ENCODE measurements at regions not wholly inside any gene's neighbourhood (a gene's known extent, or its start where the extent isn't known, plus 50 kb on each side); places are given as distances from the start of the nearest gene placed in this dataset.

GRCh38 chr17:72219824-72220493 is 99.1 kb downstream of the SOX9 start:
- H3K9me3 Mint-ChIP-seq = no peaks in the 10 kb centered on the region
- no peak for DNase-seq
- H3K4me3 Mint-ChIP-seq = no peak overlapping the region
- H3K27ac Mint-ChIP-seq = no peak overlapping the region
- ChIA-PET POLR2A (no interaction called here), CTCF (no interaction called here)
- H3K36me3 Mint-ChIP-seq (ENCODE audit: low read depth) = no peaks in the 10 kb centered on the region
- H3K4me1 Mint-ChIP-seq = no peaks in the 10 kb centered on the region
- H3K27me3 Mint-ChIP-seq = peaks cover 30% of the 10 kb centered on the region

GRCh38 chr17:72222661-72223380 is 102.0 kb downstream of the SOX9 start:
- Mint-ChIP-seq H3K27me3 (peaks cover 28% of the 10 kb centered on the region), H3K9me3 (peaks cover 2% of the 10 kb centered on the region), H3K4me3 (no peak overlapping the region), H3K4me1 (no peaks in the 10 kb centered on the region), H3K36me3 (ENCODE audit: low read depth) (no peaks in the 10 kb centered on the region), H3K27ac (no peak overlapping the region)
- DNase-seq = no peak
- CTCF ChIA-PET = no interaction called here
- POLR2A ChIA-PET = no interaction called here

DNA sequence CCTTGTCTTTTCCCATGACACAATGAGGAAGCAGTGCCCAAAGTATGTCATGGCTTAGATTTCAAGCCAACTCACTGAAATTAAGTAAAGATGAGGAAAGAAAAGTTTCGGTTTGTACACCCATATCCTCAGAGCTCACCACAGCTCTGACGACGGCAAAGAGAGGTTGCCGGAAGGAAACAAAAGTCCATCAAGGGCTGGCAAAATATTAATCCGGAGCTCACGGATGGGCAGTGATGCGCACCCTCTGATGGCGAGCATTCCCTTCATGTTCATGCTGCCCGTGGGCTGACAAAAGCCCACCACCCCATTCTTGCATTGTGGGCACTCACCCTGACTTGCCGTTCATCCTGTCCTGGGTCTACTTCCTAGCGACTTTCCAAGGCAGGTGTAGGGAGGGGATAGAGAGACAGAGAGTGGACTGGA is 103.1 kb downstream of the SOX9 start:
- Mint-ChIP-seq H3K36me3 (ENCODE audit: low read depth) (no peaks in the 10 kb centered on the region), H3K4me3 (no peak overlapping the region), H3K27ac (no peak overlapping the region), H3K4me1 (no peaks in the 10 kb centered on the region), H3K9me3 (peaks cover 2% of the 10 kb centered on the region), H3K27me3 (peaks cover 24% of the 10 kb centered on the region)
- DNase-seq = no peak
- ChIA-PET CTCF (no interaction called here), POLR2A (no interaction called here)

GRCh38 chr17:72226322-72226721 is 105.5 kb downstream of the SOX9 start:
- no peak overlapping the region for H3K27ac Mint-ChIP-seq
- peaks cover 3% of the 10 kb centered on the region for H3K27me3 Mint-ChIP-seq
- no peak for DNase-seq
- H3K9me3 Mint-ChIP-seq = peaks cover 4% of the 10 kb centered on the region
- H3K36me3 Mint-ChIP-seq (ENCODE audit: low read depth) = no peaks in the 10 kb centered on the region
- POLR2A ChIA-PET = no interaction called here
- no peaks in the 10 kb centered on the region for H3K4me1 Mint-ChIP-seq
- CTCF ChIA-PET = no interaction called here
- no peak overlapping the region for H3K4me3 Mint-ChIP-seq

DNA sequence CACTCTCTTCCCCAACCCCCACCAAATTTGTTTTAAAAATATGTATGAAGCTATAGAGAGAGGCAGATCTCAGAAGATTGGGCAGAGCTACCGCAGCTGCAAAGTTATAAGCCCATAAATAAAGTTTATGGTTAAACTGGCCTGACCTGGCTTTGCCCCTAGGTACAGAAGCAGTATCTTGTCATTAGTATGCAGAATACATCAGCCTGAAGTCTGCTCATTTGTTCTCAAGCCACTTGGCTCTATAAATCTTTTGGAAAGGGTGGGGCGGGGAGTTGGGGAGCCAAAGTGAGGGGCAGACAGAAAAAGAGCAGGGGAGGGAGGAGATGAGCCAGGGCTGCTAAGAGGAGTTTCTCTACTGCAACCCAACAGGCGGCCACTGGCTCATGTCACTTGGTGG is 113.2 kb downstream of the SOX9 start:
- H3K4me3 Mint-ChIP-seq = no peak overlapping the region
- DNase-seq = no peak
- CTCF ChIA-PET = no interaction called here
- H3K4me1 Mint-ChIP-seq = no peaks in the 10 kb centered on the region
- POLR2A ChIA-PET = no interaction called here
- no peak overlapping the region for H3K27ac Mint-ChIP-seq
- H3K27me3 Mint-ChIP-seq = no peaks in the 10 kb centered on the region
- H3K36me3 Mint-ChIP-seq (ENCODE audit: low read depth) = no peaks in the 10 kb centered on the region
- H3K9me3 Mint-ChIP-seq = peaks cover 2% of the 10 kb centered on the region

DNA sequence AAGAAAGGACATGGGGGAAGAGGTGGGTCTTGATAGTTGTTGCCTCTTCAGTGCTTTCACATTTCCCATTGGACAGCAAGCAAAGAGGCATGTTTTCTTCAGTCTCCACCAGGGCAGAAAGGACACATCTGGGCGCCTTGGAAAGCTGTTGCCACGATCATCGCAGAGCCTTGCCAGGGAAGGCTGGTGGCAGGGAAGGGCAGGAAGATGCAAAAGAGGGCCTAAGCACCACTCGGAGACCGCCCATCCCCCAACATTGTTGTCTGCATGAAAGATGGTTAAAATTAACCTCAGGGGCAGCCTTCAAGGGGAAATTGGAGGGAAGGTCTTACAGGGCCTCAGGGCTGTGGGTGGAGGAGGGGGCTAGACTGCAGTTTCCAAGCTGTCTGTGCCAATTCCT is 114.2 kb downstream of the SOX9 start:
- Mint-ChIP-seq H3K27ac (no peak overlapping the region), H3K36me3 (ENCODE audit: low read depth) (no peaks in the 10 kb centered on the region), H3K4me3 (no peak overlapping the region), H3K4me1 (no peaks in the 10 kb centered on the region), H3K27me3 (no peaks in the 10 kb centered on the region), H3K9me3 (peaks cover 2% of the 10 kb centered on the region)
- no peak for DNase-seq
- ChIA-PET CTCF (no interaction called here), POLR2A (no interaction called here)

DNA sequence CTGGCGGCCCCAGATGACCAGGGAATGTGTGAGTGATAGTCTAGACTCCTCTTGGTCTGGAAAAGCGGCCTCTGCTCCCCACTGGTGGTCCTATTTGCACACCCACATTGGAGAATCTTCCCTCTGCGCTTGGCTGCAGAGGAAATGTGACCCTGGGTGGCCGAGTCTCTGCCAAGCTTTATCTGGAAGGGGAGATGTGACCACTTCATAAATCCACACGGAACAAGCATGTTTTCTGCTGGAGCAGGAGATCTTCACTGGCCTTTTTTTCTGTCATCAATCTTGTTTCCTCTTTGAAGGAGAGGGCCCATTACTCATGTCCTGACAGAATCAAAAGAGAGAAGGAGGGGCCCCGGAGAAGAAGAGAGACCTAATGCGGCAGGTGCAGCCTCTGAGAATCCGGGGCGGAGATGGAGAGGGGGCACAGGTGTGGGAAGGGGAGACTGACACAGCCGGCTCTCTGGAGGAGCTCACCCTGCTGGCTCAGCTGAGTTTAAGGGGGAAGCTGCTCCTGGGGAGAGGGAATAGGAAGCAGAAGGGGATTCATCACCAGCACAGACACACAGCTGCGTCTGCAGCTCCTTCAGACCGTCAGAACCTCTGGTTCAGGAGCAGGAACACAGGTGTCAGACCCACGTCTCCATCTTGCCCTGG is 116.3 kb downstream of the SOX9 start:
- H3K9me3 Mint-ChIP-seq = no peaks in the 10 kb centered on the region
- no peaks in the 10 kb centered on the region for H3K27me3 Mint-ChIP-seq
- no peaks in the 10 kb centered on the region for H3K4me1 Mint-ChIP-seq
- ChIA-PET CTCF (no interaction called here), POLR2A (interaction anchor here (0.6 kb wide), 1 partner anchor 10 kb away, joined by 4 read pairs; no protein-coding TSS in a partner anchor)
- no peak overlapping the region for H3K27ac Mint-ChIP-seq
- H3K36me3 Mint-ChIP-seq (ENCODE audit: low read depth) = no peaks in the 10 kb centered on the region
- no peak for DNase-seq
- no peak overlapping the region for H3K4me3 Mint-ChIP-seq

GRCh38 chr17:72238157-72238673 is 117.4 kb downstream of the SOX9 start:
- DNase-seq = no peak
- POLR2A ChIA-PET = no interaction called here
- Mint-ChIP-seq H3K27ac (no peak overlapping the region), H3K4me3 (no peak overlapping the region), H3K27me3 (no peaks in the 10 kb centered on the region), H3K9me3 (peaks cover 4% of the 10 kb centered on the region), H3K4me1 (no peaks in the 10 kb centered on the region), H3K36me3 (ENCODE audit: low read depth) (no peaks in the 10 kb centered on the region)
- CTCF ChIA-PET = no interaction called here

DNA sequence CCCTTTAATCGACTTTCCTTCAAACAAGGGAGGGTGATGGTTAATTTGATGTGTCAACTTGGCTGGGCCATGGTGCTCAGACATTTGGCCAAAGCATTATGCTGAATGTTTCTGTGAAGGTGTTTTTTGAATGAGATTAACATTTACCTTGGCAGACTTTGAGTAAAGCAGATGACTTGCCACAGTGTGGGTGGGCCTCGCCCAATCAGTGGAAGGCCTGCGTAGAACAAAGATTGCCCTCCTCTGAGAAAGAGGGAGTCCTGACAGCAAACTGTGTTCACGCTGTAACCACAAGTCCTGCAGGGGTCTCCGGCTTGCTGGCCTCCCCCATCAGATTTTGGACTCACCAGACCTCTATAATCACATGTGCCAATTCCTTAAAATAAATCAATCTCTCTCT is 118.7 kb downstream of the SOX9 start:
- CTCF ChIA-PET = no interaction called here
- no peak for DNase-seq
- no peaks in the 10 kb centered on the region for H3K4me1 Mint-ChIP-seq
- H3K27me3 Mint-ChIP-seq = no peaks in the 10 kb centered on the region
- H3K4me3 Mint-ChIP-seq = no peak overlapping the region
- POLR2A ChIA-PET = no interaction called here
- H3K36me3 Mint-ChIP-seq (ENCODE audit: low read depth) = no peaks in the 10 kb centered on the region
- no peak overlapping the region for H3K27ac Mint-ChIP-seq
- H3K9me3 Mint-ChIP-seq = peaks cover 13% of the 10 kb centered on the region

DNA sequence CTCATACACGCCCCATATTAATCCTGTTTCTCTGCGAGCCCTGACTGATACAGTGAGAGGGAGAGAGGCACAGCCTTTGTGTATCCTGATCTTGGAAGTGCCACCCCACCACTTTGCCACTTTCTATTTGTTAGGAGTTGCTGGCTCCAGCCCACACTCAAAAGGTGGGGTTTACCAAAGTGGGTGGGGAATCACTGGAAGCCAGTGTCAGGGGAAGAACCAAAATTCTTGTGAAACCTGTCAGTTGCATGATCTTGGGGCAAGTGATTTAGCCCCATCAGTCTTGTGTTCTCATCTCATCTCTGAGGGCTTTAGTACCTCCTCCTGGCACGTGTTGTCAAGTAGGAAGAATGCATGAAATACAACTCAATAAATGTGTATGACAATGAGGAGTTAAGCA is 119.5 kb downstream of the SOX9 start:
- Mint-ChIP-seq H3K27ac (no peak overlapping the region), H3K9me3 (peaks cover 14% of the 10 kb centered on the region)
- POLR2A ChIA-PET = no interaction called here

GRCh38 chr17:72244494-72244893 is 123.7 kb downstream of the SOX9 start:
- ChIA-PET CTCF (interaction anchor here (0.5 kb wide), 1 partner anchor 10 kb away, joined by 3 read pairs; no protein-coding TSS in a partner anchor), POLR2A (no interaction called here)
- no peak overlapping the region for H3K4me3 Mint-ChIP-seq
- H3K4me1 Mint-ChIP-seq = no peaks in the 10 kb centered on the region
- H3K27me3 Mint-ChIP-seq = no peaks in the 10 kb centered on the region
- no peak overlapping the region for H3K27ac Mint-ChIP-seq
- H3K9me3 Mint-ChIP-seq = peaks cover 14% of the 10 kb centered on the region
- no peaks in the 10 kb centered on the region for H3K36me3 Mint-ChIP-seq (ENCODE audit: low read depth)
- no peak for DNase-seq

More for the DNA sequence above, 119.5 kb downstream of the SOX9 start:
- no peak for DNase-seq
- no peaks in the 10 kb centered on the region for H3K4me1 Mint-ChIP-seq
- CTCF ChIA-PET = no interaction called here
- H3K27me3 Mint-ChIP-seq = no peaks in the 10 kb centered on the region
- H3K4me3 Mint-ChIP-seq = no peak overlapping the region
- H3K36me3 Mint-ChIP-seq (ENCODE audit: low read depth) = no peaks in the 10 kb centered on the region

DNA sequence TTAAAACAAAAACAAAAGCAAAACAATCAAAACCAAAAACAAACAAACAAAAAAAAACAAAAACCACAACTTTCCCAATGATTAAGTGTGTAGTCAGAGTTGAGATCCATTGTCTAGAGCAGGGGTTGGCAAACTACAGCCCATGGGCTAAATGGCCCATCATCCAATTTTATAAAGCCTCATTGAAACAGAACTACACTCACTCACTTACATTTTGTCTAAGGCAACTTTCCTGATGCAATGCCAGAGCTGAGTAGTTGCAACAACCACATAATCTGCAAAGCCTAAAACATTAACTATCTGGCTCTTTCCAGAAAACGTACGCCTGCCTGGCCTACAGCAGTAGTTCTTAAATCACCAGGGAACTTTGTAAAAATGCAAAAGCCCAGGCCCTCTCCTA is 124.1 kb downstream of the SOX9 start:
- Mint-ChIP-seq H3K4me3 (no peak overlapping the region), H3K4me1 (no peaks in the 10 kb centered on the region), H3K9me3 (peaks cover 14% of the 10 kb centered on the region), H3K36me3 (ENCODE audit: low read depth) (no peaks in the 10 kb centered on the region), H3K27ac (no peak overlapping the region), H3K27me3 (no peaks in the 10 kb centered on the region)
- POLR2A ChIA-PET = no interaction called here
- CTCF ChIA-PET = interaction anchor here (0.5 kb wide), 1 partner anchor 10 kb away, joined by 3 read pairs; no protein-coding TSS in a partner anchor
- DNase-seq = no peak

GRCh38 chr17:72249441-72249840 is 128.6 kb downstream of the SOX9 start:
- Mint-ChIP-seq H3K4me1 (no peaks in the 10 kb centered on the region), H3K4me3 (no peak overlapping the region), H3K36me3 (ENCODE audit: low read depth) (no peaks in the 10 kb centered on the region), H3K27me3 (no peaks in the 10 kb centered on the region), H3K9me3 (peaks cover 8% of the 10 kb centered on the region), H3K27ac (no peak overlapping the region)
- no peak for DNase-seq
- POLR2A ChIA-PET = no interaction called here
- CTCF ChIA-PET = no interaction called here

Measured in activated CD4-positive, alpha-beta T cell treated with anti-CD3 and anti-CD28 coated beads, Interleukin-2, amount 10 ng/mL, durations not matched to agents 7 days and 5 days (primary cell).